Osteoblast (primary cell): ENCODE measurements at regions not wholly inside any gene's neighbourhood (a gene's known extent, or its start where the extent isn't known, plus 50 kb on each side); places are given as distances from the start of the nearest gene placed in this dataset.
"Not testable (repeated sequence)": the region's sequence is repeated elsewhere in the genome, so short reads cannot be mapped to it uniquely, and the experiment has no call there.

Experiments
- DNase-seq: peaks from one replicate; pipeline ENCODE4 v3.0.0; 2011; ENCODE audit warnings: low spot score, mixed read lengths; ENCODE audit not compliant: insufficient read length; ENCODE audit errors: missing footprints
- H2AFZ ChIP-seq: 2 replicates; pipeline ENCODE4 v1.6.0; 2011; ENCODE audit warnings: mild to moderate bottlenecking, low read length
- H3K27ac ChIP-seq: 2 replicates; pipeline ENCODE4 v1.5.1; 2011; ENCODE audit warnings: mild to moderate bottlenecking, low read depth, low read length, moderate library complexity
- H3K27me3 ChIP-seq: 2 replicates; pipeline ENCODE4 v1.6.0; 2012; ENCODE audit warnings: mild to moderate bottlenecking, control low read depth, inconsistent platforms, low read length, moderate library complexity; ENCODE audit not compliant: insufficient read depth
- H3K36me3 ChIP-seq: 2 replicates; pipeline ENCODE4 v1.5.1; 2011; ENCODE audit warnings: mild to moderate bottlenecking, low read length, control low read depth, moderate library complexity; ENCODE audit not compliant: insufficient read depth
- H3K4me1 ChIP-seq: 2 replicates; pipeline ENCODE4 v1.5.1; 2011; ENCODE audit warnings: mild to moderate bottlenecking, low read length, control low read depth, moderate library complexity; ENCODE audit not compliant: insufficient read depth
- H3K4me2 ChIP-seq: 2 replicates; pipeline ENCODE4 v1.6.0; 2011; ENCODE audit warnings: mild to moderate bottlenecking, low read length; ENCODE audit not compliant: insufficient read depth
- H3K4me3 ChIP-seq: fragments of 200-600 bp; sonication (generic); 3 replicates; pipeline ENCODE4 v1.5.1; 2012; ENCODE audit warnings: mild to moderate bottlenecking, low read length, inconsistent platforms; ENCODE audit not compliant: insufficient read depth
- H3K79me2 ChIP-seq: 2 replicates; pipeline ENCODE4 v1.6.0; 2012; ENCODE audit warnings: mild to moderate bottlenecking, low read length, control low read depth, inconsistent platforms; ENCODE audit not compliant: insufficient read depth
- H3K9me3 ChIP-seq: 2 replicates; pipeline ENCODE4 v1.5.1; 2011; ENCODE audit warnings: low read depth, low read length, control low read depth
- H4K20me1 ChIP-seq: 2 replicates; pipeline ENCODE4 v1.6.0; 2012; ENCODE audit warnings: mild to moderate bottlenecking, low read length, control low read depth; ENCODE audit not compliant: insufficient read depth
- CTCF ChIP-seq: IDR thresholded peaks from 2 replicates; pipeline ENCODE4 v1.5.1; 2011; ENCODE audit warnings: mild to moderate bottlenecking, low read depth, low read length, moderate library complexity; ENCODE audit errors: extremely low read depth

DNA sequence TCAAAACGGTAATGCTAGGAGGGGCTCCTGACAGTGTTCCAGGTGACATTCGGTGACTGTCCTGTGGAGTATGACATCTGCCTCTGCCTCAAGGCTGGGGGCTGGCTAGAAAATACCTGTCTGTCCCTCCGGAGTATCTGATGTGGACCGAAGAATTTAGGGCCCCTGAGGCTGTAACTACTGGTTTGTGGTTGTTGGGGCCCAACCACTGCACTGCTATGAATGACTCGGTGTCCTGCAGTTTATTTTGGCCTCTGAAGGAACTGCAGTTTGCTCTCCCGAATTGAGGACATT is 198.9 kb upstream of the CAND1 start:
- Histone ChIP-seq H3K79me2 (no peaks in the 10 kb centered on the region), H2AFZ (no peak overlapping the region), H3K4me2 (no peak overlapping the region), H4K20me1 (no peaks in the 10 kb centered on the region), H3K4me3 (no peak overlapping the region), H3K4me1 (no peaks in the 10 kb centered on the region), H3K27ac (no peak overlapping the region), H3K36me3 (no peaks in the 10 kb centered on the region), H3K9me3 (no peaks in the 10 kb centered on the region), H3K27me3 (peaks cover 36% of the 10 kb centered on the region)
- no peak for DNase-seq
- TF ChIP-seq CTCF: no peak

GRCh38 chr12:67070604-67071003 is 198.6 kb upstream of the CAND1 start:
- Histone ChIP-seq H3K9me3 (no peaks in the 10 kb centered on the region), H3K36me3 (no peaks in the 10 kb centered on the region), H4K20me1 (no peaks in the 10 kb centered on the region), H3K27ac (no peak overlapping the region), H3K4me3 (no peak overlapping the region), H3K27me3 (peaks cover 36% of the 10 kb centered on the region), H3K79me2 (no peaks in the 10 kb centered on the region), H2AFZ (no peak overlapping the region), H3K4me2 (no peak overlapping the region), H3K4me1 (no peaks in the 10 kb centered on the region)
- DNase-seq: peak; percentile 56
- no peak for TF ChIP-seq CTCF

DNA sequence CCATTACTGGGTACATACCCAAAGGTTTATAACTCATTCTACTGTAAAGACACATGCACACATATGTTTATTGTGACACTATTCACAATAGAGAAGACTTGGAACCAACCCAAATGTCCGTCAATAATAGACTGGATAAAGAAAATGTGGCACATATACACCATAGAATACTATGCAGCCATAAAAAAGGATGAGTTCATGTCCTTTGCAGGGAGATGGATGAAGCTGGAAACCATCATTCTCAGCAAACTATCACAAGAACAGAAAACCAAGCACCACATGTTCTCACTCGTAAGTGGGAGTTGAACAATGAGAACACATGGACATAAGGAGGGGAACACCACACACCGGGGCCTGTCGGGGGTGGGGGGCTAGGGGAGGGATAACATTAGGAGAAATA is 196.9 kb upstream of the CAND1 start:
- H2AFZ ChIP-seq, H3K4me1 ChIP-seq, DNase-seq, H4K20me1 ChIP-seq, H3K9me3 ChIP-seq, H3K79me2 ChIP-seq, H3K27ac ChIP-seq, H3K36me3 ChIP-seq, H3K4me3 ChIP-seq, H3K4me2 ChIP-seq: not testable (repeated sequence)
- peaks cover 31% of the 10 kb centered on the region for H3K27me3 ChIP-seq

DNA sequence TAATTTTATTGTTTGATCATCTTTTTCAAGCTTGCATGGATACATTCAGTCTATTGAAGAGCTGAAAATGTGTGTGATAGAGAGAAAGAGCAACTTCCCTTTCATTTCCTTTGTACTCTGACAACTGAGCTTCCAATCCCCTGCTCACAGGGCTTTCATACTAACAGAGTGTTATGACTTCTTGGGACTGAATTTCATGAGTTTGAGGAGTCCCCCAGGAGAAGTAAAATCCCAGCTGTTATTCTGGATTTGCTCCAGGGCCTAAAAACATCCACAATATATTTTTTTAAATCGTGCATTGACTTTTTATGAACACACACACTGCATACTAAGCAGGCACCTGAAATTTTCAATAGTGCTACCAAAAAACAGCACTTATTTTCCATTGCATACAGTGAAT is 195.8 kb upstream of the CAND1 start:
- no peak overlapping the region for H2AFZ ChIP-seq
- H3K4me3 ChIP-seq: no peak overlapping the region
- no peak for TF ChIP-seq CTCF
- no peaks in the 10 kb centered on the region for H3K4me1 ChIP-seq
- peaks cover 21% of the 10 kb centered on the region for H3K27me3 ChIP-seq
- no peaks in the 10 kb centered on the region for H3K9me3 ChIP-seq
- no peak for DNase-seq
- H3K4me2 ChIP-seq: no peak overlapping the region
- no peak overlapping the region for H3K27ac ChIP-seq
- no peaks in the 10 kb centered on the region for H4K20me1 ChIP-seq
- H3K79me2 ChIP-seq: no peaks in the 10 kb centered on the region
- H3K36me3 ChIP-seq: no peaks in the 10 kb centered on the region

- no peaks in the 10 kb centered on the region for H3K79me2 ChIP-seq
- H3K4me3 ChIP-seq: no peak overlapping the region
- peaks cover 20% of the 10 kb centered on the region for H3K27me3 ChIP-seq
- no peaks in the 10 kb centered on the region for H3K36me3 ChIP-seq
- H3K4me2 ChIP-seq: no peak overlapping the region
- TF ChIP-seq CTCF: no peak
- H2AFZ ChIP-seq: no peak overlapping the region
- H3K4me1 ChIP-seq: no peaks in the 10 kb centered on the region
- no peak for DNase-seq
- no peaks in the 10 kb centered on the region for H4K20me1 ChIP-seq
- no peak overlapping the region for H3K27ac ChIP-seq
- no peaks in the 10 kb centered on the region for H3K9me3 ChIP-seq
Measured at GRCh38 chr12:67074072-67074471, 195.1 kb upstream of the CAND1 start.
